AG08396 (cell line): ENCODE measurements at regions not wholly inside any gene's neighbourhood (a gene's known extent, or its start where the extent isn't known, plus 50 kb on each side); places are given as distances from the start of the nearest gene placed in this dataset.
A peak's percentile ranks its signal among the peaks of the same experiment; 100 is the strongest.

Experiments
- DNase-seq: peaks from one replicate; pipeline ENCODE4 v3.0.0; 2012; ENCODE audit warnings: low spot score, mixed read lengths

DNA sequence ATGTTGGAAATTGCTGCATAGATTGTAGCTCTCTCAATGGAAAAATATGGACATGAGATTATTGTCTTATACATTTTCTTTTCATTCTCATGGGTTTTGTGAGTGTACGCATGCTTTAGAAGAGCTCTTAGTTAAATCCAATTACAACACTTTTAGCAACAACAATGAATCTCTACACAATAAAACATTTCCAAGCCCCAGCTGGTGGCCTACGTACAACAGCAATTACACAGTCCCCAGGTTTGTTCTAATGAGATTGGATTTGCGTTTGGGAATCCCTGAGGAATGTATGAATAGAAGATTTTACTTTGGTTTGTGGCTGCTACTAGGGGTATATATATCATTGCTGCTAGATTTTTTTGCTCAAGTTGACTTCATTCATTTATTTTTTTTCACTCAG, 98.6 kb downstream of the FHDC1 start:
- no peak for DNase-seq

DNA sequence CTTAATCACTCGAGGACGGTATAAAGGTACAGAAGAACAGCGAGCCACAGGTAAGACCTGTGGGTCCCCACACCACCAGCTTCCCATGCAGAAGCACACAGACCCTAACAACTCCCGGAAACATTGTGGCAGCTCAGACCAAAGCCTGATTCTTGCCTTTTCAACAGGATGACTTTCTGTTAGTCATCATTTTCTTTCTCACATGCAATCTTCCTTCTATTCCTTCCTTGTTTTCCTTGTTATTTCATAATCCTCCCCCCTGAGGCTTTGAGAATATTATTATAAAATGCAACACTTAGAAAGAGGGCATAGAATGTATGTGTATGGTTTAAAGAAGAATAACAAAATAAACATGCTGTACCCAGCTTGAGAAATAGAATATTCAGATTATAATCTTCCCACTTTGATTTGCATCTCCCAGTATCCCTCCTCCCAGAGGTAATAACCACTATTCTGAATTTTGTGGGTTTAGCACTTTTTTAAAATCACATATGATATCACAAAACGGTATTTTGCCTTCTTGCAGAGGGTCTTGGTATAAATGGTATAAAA, 100.9 kb downstream of the FHDC1 start:
- DNase-seq, result no peak

DNA sequence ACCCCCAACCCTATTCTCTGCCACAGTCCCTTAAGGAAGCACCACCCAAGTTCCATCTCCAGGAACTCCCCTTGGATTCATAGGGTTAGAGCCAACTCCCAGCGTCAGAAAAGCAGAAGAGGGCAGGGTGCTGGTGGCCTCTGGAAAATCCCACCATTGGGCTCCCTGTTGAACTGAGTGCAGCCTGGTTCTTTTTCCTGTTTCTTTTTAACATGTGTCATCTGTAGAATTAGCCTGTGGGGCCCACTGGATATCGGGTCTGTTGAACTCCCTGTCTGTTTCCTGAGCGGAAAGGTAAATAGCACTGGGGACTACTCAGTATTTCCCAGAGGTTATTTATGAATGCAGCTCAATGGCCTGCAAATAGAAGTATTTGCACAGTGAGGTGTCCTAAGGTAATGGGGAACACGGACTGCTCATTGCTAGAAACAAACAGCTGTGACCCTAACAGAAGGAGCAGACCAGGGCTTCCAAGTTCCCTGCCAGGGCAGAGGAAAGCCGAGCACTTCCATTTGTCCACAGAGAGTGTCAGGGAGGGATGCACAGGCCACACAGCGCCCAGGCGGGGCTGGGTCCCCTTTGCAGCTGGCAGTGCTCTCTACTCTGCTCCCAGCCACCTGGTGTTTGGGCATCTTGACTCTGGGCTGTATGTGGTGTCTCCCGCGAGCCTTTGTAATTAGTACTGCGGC, 102.6 kb downstream of the FHDC1 start:
- DNase-seq, result no peak

DNA sequence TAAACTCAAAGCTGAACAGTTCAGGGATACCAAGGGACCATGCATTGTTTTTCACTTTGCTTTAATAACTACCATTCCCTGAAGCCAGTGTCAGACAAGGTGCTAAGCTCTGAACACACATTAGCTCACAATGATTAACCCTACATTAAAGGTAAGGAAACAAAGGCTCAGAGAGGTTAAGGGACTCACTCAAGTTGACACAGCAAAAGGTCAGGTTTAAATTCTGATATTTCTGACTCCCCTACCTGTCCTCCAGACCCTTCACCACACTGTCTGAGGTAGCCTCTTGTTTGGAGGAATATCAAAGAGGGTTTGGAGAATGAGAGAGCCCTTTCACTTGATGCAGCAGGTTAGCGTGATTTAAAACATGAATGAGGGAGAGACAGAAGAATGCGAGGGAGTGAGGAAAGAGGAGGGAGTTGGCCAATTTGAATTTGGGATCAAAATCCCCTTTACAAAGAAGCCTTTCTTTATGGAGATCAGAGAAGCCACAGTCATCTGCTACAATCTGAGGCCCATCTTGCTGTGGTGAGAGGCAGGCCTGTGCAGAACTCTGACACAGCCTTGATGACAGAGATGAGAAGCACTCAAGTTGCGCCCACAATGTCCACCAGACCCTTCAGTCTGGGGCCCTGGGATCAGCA, 103.5 kb downstream of the FHDC1 start:
- DNase-seq, result no peak

DNA sequence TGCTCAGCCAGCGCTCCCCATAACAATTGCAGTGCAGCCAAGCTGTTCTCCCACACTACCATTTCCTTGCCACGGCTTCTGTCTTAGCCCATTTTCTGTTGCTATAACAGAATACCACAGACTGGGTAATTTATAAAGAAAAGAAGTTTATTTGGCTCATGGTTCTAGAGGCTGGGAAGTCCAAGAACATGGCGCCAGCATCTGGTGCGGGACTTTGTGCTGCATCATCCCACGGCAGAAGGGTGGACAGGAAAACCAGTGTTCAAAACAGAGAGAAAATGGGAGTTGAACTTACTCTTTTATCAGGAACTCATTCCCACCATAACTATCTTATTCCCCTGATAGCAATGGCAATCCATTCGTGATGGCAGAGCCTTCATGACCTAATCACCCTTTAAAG, 104.6 kb downstream of the FHDC1 start:
- DNase-seq, result no peak

DNA sequence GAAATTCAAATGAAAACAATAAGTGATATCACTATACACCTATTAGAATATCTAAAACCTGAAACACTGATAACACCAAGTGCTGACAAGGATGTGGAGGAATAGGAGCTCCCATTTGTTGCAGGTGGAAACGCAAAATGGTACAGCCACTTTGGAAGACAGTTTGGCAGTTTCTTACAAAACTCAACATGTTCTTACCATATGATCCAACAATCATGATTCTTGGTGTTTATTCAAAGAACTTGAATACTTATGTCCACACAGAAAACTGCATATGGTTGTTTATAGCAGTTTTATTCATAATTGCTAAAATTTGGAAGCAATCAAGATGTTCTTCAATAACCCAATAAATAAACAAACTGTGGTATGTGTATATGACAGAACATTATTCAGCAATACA, 107.9 kb downstream of the FHDC1 start:
- no peak for DNase-seq

DNA sequence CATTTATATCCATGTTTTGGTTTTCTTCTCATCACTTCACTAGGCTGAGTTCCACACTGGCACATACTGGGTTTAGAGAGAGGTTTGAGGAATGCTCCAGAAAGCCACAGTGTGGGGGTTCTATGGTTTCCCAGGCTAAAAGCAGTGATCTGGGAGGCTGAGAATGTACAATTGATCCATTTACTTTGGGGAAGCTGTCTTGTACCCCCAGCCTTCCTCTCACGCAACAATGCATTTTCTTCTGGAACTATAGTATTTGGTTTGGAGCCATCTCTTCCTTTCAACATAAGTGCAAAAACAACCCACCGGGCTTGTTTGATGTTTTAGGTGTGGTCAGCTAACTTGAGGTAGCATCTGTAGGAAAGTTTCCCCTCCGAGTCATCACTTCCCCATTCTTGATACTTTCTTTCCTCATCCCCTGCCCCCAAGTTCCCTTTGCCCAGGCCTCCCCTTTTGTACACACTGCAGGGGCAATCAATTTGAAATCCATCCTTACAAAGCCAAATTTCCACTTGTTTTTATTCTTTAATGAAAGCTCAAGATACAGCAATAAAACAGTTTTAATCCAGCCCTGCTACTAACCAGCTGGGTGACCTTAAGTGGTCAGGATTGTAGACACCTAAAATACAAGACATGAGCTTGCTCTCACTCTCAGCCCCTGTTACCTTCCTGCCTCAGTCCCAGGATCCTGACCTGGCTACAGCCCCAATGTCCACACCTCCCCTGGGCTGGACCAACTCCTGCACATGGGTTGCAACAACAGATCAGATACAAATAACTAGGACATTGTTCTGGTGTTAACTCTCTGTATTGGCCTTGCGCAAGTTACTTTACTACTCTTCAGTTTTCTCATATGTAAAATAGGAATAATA, 109.2 kb downstream of the FHDC1 start:
- DNase-seq, result no peak

DNA sequence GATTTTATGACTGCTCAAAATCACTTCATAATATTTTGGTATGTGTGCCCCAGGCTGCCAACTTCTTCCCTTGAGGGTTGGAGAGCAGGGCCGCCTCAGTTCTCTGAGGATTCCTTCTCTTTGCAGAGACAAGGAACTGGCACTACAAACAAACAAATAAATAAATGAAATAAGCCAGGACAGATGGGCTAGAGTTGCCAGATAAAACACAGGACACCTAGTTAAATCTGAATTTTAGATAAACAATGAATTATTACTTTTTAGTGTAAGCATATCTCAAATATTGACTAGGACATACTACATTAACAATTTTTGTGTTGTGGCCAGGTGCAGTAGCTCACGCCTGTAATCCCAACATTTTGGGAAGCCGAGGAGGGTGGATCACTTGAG, 122.5 kb downstream of the FHDC1 start:
- no peak for DNase-seq

DNA sequence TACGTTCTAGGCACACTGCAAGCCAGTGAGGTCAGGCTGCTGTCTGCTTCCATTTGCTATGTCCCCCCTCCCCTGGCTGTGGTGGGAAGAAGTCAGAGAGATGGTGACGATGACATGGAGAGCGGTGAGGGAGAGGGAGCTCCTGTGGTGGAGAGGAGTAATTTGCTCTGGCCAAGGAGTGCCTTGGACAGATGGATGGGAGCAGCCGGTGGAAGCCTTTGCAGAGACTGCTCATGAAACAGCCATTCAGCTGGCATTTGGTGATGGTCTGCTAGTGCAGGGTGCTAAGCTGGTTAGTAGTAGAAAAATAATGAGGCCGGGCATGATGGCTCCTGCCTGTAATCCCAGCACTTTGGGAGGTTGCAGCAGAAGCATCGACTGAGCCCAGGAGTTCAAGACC, 124.1 kb downstream of the FHDC1 start:
- no peak for DNase-seq

DNA sequence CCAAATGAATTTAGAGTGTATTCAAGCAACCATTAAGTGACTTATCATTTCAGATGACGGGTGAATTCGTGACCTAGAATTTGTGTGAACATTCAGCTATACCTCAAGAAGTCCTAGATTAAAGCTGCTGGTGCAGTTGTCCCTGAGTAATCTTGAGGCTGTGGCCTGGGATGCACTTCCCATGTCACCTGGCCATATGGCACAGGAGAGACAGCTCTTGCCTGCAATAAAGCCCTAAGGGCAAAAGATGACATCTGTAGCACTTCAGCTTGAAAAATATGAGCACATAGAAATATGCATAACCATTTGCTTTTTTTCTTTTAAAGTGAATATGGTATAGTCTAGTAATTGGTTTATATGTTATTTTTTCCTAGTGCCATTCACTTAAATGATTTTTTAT, 125.8 kb downstream of the FHDC1 start:
- no peak for DNase-seq

DNA sequence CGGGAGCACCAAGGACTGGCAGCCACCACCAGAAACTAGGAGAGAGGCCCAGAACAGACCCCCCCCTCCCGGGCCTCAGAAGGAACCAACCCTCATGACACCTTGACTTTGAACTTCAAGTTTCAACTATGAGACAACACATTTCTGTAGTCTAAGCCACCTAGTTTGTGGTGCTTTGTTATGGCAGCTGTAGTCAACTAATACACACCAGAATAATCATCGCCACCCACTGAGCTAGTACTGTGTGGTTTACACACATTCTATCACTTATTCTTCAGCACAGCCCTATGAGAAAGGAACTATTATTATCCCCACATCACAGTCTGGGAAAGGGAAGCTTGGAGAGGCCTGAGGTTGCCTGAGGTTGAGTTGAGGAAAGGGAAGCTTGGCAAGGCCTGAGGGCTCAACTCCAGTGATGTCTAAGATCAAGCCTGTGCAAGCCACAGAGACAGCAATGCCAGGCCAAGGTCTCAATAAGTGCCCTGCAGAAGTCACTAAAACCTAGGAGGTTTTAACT, 126.6 kb downstream of the FHDC1 start:
- no peak for DNase-seq

DNA sequence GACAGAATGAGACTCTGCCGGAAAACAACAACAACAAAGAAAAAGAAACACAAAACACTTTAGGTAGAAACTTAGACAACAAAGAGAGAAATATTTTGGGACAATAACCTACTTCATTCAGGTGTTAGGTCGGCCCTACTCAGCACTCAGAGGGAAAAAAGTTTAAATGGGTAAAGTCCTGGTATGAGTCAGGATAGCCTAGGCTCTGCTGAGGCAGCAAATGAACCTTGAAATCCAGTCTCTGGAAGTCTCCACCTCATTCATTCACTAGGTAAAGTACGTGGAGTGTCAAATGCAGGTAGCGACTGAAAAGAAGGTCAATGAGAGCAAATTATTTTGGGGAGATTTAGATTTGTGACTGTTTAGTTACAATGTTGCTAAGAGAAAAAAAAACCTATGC, 127.4 kb downstream of the FHDC1 start:
- no peak for DNase-seq

DNA sequence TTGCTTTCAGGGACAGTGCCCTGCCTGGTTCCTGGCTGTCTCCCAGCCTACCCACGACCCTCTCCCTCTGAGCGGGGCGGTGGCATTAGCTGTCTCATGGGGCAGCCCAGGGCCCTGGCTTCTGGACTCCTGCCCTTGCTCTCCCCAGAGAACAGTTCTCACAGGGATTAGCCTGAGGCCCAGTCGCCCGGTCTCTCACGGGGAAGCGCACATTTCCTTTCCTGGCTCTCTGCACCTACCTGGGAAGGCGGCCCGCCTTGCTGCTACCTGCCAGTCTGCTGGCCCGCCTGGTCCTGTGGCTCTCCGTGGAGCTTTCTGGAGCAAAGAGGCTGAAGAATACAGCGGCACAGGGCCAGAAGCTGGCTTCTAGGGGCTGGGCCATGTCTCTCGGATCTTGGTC, 128.4 kb downstream of the FHDC1 start:
- DNase-seq, result no peak

DNA sequence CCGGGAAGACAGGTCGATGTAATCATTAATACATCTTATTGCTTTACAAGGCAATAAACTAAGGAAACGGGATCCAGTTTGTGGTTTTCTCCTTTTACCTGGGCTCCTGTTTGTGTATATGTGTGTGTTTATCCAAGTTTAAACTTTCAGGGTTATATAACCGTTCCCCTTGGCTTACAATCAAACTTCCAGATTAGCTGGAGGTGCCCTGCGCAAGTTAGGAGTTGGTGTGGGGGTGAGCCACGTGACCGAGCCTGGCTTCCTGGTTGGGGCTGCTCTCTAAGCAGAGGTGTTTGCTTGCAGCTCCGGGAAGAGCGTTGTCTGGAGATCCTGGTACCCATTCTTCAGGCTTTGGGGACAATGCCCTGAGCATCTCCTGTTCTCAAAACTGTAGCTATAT, 129.2 kb downstream of the FHDC1 start:
- no peak for DNase-seq

DNA sequence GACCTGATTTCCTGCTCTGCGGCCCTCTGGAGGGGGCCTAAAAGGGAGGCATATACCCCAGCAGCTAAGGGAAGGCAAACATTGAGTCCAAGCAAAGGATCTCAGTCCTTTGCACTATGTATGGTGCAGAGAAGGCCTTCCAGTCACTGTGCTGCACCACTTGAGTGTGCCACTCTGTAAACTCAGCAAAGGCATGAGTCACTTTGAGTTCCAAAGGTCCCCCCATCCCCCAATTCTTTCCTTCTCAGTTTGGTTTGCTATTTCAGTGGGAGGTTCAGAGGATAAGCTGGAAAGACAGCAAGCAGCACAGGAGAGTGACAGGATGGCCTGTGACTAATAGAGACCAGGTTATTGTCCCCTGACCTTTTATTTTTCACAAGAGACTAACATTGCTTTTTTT, 131.3 kb downstream of the FHDC1 start:
- DNase-seq, result peak; percentile 42

DNA sequence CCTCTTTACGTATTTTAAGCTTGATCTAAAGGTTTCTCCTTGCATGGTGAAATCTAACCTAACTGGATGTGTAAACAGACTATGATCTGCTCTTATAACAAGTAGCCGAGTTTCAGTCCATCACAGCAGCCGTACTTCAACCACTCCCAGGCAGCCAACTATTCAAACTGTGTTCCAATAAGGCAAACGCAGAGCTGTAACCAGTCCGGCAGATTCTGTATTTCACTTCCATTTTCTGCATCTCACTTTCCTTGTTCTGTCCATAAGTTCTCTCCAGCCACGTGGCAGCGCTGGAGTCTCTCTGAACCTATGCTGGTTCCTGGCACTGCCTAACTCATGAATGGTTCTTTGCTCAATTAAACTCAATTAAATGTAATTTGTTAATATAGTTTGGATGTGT, 132.6 kb downstream of the FHDC1 start:
- no peak for DNase-seq

DNA sequence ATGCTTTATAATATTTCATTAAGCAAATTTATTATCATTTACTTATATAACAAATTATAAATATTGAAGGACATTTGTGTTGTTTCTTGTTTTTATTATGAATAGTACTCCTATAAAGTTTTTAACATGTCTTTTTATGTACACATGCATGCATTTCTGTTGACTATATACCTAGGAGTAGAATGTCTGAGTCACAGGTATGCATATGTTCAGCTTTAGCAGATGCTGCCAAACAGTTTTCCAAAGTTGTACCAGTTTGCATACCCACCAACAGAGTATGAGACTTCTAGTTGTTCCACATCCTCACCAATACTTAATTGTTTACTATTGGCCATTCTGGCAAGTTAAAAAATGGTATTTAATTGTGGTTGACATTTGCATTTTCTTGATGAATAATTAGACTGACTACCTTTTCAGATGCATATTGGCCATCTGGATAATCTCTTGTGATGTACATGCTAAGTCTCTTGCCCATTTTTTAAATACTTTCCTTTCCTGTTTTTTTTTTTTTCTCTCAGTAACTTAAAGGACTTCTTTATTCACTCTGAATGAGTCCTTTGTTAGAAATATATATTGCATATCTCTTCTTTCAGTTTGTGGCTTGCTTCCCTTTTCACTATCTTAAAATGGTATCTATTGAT, 132.2 kb upstream of the TRIM2 start:
- no peak for DNase-seq

DNA sequence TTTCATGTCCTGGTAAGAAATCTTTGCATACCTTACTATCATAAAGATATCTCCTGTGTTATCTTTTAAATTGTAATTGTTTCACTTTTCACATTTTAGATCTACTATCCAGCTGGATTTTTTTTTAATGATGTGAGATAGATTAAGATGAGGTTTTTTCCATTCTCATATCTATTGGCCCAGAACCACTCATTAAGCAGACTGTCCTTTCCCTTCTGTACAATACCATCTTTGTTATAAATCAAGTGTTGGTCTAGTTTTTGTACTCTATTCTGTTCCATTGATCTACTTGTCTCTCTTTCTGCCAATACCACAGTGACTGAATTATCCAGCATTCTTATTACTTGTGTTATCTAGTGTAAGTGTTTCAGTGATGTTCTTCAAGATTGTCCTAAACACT, 131.6 kb upstream of the TRIM2 start:
- DNase-seq, result no peak

DNA sequence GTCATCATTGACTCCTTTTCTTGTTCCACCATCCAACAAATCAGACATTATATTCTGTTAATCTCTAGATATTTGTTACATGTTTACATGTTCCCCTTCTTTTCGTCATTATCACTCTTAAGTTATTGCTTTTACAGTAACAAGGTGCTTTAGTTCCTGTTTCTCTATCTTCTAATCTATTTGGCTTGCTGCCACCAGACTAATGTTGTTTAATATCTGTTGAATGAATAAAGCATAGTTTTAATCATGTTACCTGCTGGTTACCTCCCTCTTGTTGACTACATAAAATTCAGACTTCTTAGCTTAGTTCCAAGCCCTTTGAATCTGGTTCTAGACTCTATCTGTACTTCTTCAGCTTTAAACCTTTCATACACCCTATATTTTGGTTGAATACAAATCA, 129.8 kb upstream of the TRIM2 start:
- no peak for DNase-seq

DNA sequence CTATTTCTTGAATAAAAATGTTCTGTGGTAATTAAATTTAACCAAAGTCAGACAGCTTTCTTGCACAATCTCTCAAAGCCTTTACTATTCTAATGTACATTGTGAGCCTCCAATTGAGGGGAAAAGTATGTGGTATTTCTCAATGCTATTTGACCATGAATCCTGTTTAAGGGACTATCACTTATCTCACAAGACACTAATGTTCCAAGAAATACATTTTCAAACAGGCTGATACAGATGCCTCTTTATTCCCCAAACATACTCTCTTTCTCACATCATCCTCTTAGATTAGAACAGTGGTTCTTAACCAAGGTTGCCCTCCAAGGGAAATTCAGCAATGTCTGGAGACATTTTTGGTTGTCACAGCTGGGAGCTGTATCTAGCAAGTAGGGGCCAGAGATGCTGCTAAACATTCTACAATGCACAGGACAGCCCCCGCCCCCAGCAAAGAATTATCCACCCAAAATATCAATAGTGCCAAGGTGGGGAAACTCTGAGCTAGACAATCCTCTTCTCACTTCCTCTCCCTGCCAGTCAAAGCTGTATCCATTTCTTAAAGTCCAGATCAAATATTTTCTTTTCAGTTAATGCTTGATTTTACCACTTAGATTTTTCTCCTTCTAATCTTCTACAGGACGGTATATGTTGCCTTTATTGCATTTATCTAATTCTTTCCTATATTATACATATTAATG, 129.2 kb upstream of the TRIM2 start:
- DNase-seq, result no peak

DNA sequence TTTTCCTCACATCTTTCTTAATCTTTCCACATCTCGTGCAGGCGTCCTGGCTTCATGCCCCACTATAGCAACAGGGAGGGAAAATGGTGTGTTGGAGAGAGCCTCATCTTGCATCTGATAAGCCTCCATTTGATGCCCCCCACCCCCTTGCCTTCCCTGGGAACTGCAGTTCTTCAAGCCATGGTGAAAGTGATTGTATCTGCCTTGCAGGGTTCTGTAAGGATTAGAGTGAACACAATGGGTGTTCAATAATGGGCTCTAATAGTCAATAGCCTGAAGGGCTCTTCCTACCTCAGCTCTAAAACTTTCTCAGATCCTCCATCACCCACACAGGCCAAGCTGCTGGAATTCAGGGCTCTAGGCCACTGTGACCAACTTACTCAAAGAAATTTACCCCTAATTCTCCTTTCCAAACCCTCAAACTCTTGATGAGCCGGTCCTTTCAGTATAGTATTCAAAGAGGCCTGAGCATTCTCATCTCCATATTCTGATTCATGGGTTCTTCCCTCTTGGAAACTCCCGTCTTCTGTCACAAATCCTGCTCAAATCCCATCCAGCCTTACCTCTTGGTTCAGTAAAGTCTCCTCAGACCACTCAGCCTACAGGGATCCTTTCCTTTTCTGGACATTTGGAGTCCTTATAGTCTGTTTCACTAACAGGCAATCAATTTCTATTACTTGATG, 128.3 kb upstream of the TRIM2 start:
- no peak for DNase-seq
